ENCODE measurements at regions not wholly inside any gene's neighbourhood (a gene's known extent, or its start where the extent isn't known, plus 50 kb on each side); places are given as distances from the start of the nearest gene placed in this dataset.

GRCh38 chr15:69789648-69790393 is 307.9 kb downstream of the TLE3 start:
- no peak overlapping the region for H3K4me2 ChIP-seq (ENCODE audit: low read depth, low read length, poor library complexity, severe bottlenecking)
- H3K9me3 ChIP-seq (ENCODE audit: low read length), result no peaks in the 10 kb centered on the region
- H3K79me2 ChIP-seq (ENCODE audit: low read length), result no peaks in the 10 kb centered on the region
- no peak overlapping the region for H3K27ac ChIP-seq (ENCODE audit: low read length)
- no peak overlapping the region for H2AFZ ChIP-seq (ENCODE audit: low read length)
- H3K9me2 ChIP-seq (replicated peaks; ENCODE audit: insufficient read depth, low read length), result no peaks in the 10 kb centered on the region
- H3K4me3 ChIP-seq (ENCODE audit: low read length), result no peak overlapping the region
- no peak for DNase-seq
- H3K4me1 ChIP-seq (ENCODE audit: low read length), result no peaks in the 10 kb centered on the region
- 0 out of 2 replicates have a peak, but pooled peaks cover 4% of the 10 kb centered on the region for H3K27me3 ChIP-seq (ENCODE audit: low read length)
- H3K36me3 ChIP-seq (ENCODE audit: insufficient read depth, low read length), result no peaks in the 10 kb centered on the region
- H4K20me1 ChIP-seq (ENCODE audit: insufficient read depth, low read depth, low read length), result no peaks in the 10 kb centered on the region
- no peak overlapping the region for H3K9ac ChIP-seq (ENCODE audit: low read length)

- DNase-seq, result no peak
- 0 out of 2 replicates have a peak, but pooled peaks cover 4% of the 10 kb centered on the region for H3K27me3 ChIP-seq (ENCODE audit: low read length)
- H3K36me3 ChIP-seq (ENCODE audit: insufficient read depth, low read length), result no peaks in the 10 kb centered on the region
- no peaks in the 10 kb centered on the region for H3K9me3 ChIP-seq (ENCODE audit: low read length)
- H3K79me2 ChIP-seq (ENCODE audit: low read length), result no peaks in the 10 kb centered on the region
- no peaks in the 10 kb centered on the region for H3K4me1 ChIP-seq (ENCODE audit: low read length)
- no peak overlapping the region for H3K4me3 ChIP-seq (ENCODE audit: low read length)
- no peak overlapping the region for H3K9ac ChIP-seq (ENCODE audit: low read length)
- H3K27ac ChIP-seq (ENCODE audit: low read length), result no peak overlapping the region
- no peak overlapping the region for H3K4me2 ChIP-seq (ENCODE audit: low read depth, low read length, poor library complexity, severe bottlenecking)
- no peaks in the 10 kb centered on the region for H4K20me1 ChIP-seq (ENCODE audit: insufficient read depth, low read depth, low read length)
- no peaks in the 10 kb centered on the region for H3K9me2 ChIP-seq (replicated peaks; ENCODE audit: insufficient read depth, low read length)
- H2AFZ ChIP-seq (ENCODE audit: low read length), result no peak overlapping the region
Measured at GRCh38 chr15:69790632-69791031, 307.1 kb downstream of the TLE3 start.

GRCh38 chr15:69792823-69793222 is 304.9 kb downstream of the TLE3 start:
- H3K4me2 ChIP-seq (ENCODE audit: low read depth, low read length, poor library complexity, severe bottlenecking), result no peak overlapping the region
- no peaks in the 10 kb centered on the region for H4K20me1 ChIP-seq (ENCODE audit: insufficient read depth, low read depth, low read length)
- no peaks in the 10 kb centered on the region for H3K4me1 ChIP-seq (ENCODE audit: low read length)
- no peak overlapping the region for H2AFZ ChIP-seq (ENCODE audit: low read length)
- no peak for DNase-seq
- H3K9me2 ChIP-seq (replicated peaks; ENCODE audit: insufficient read depth, low read length), result no peaks in the 10 kb centered on the region
- no peak overlapping the region for H3K4me3 ChIP-seq (ENCODE audit: low read length)
- no peaks in the 10 kb centered on the region for H3K36me3 ChIP-seq (ENCODE audit: insufficient read depth, low read length)
- H3K9me3 ChIP-seq (ENCODE audit: low read length), result no peaks in the 10 kb centered on the region
- 0 out of 2 replicates have a peak, but pooled peaks cover 4% of the 10 kb centered on the region for H3K27me3 ChIP-seq (ENCODE audit: low read length)
- H3K27ac ChIP-seq (ENCODE audit: low read length), result no peak overlapping the region
- H3K79me2 ChIP-seq (ENCODE audit: low read length), result no peaks in the 10 kb centered on the region
- H3K9ac ChIP-seq (ENCODE audit: low read length), result no peak overlapping the region

- DNase-seq, result no peak
- Histone ChIP-seq H3K27me3 (ENCODE audit: low read length) (0 out of 2 replicates have a peak, but pooled peaks cover 4% of the 10 kb centered on the region), H3K27ac (ENCODE audit: low read length) (no peak overlapping the region)
Measured at GRCh38 chr15:69793431-69793780, 304.3 kb downstream of the TLE3 start.

GRCh38 chr15:69793781-69794451 is 303.8 kb downstream of the TLE3 start:
- H2AFZ ChIP-seq (ENCODE audit: low read length), result no peak overlapping the region
- no peak overlapping the region for H3K4me2 ChIP-seq (ENCODE audit: low read depth, low read length, poor library complexity, severe bottlenecking)
- DNase-seq, result no peak
- H3K9ac ChIP-seq (ENCODE audit: low read length), result no peak overlapping the region
- no peaks in the 10 kb centered on the region for H3K4me1 ChIP-seq (ENCODE audit: low read length)
- H3K36me3 ChIP-seq (ENCODE audit: insufficient read depth, low read length), result no peaks in the 10 kb centered on the region
- no peaks in the 10 kb centered on the region for H3K9me2 ChIP-seq (replicated peaks; ENCODE audit: insufficient read depth, low read length)
- H3K79me2 ChIP-seq (ENCODE audit: low read length), result no peaks in the 10 kb centered on the region
- H3K4me3 ChIP-seq (ENCODE audit: low read length), result no peak overlapping the region
- no peaks in the 10 kb centered on the region for H4K20me1 ChIP-seq (ENCODE audit: insufficient read depth, low read depth, low read length)
- no peaks in the 10 kb centered on the region for H3K9me3 ChIP-seq (ENCODE audit: low read length)
- H3K27ac ChIP-seq (ENCODE audit: low read length), result no peak overlapping the region
- H3K27me3 ChIP-seq (ENCODE audit: low read length), result 0 out of 2 replicates have a peak, but pooled peaks cover 4% of the 10 kb centered on the region

More at GRCh38 chr15:69793431-69793780, 304.3 kb downstream of the TLE3 start:
- no peaks in the 10 kb centered on the region for H3K4me1 ChIP-seq (ENCODE audit: low read length)
- H4K20me1 ChIP-seq (ENCODE audit: insufficient read depth, low read depth, low read length), result no peaks in the 10 kb centered on the region
- no peaks in the 10 kb centered on the region for H3K9me2 ChIP-seq (replicated peaks; ENCODE audit: insufficient read depth, low read length)
- no peak overlapping the region for H2AFZ ChIP-seq (ENCODE audit: low read length)
- H3K36me3 ChIP-seq (ENCODE audit: insufficient read depth, low read length), result no peaks in the 10 kb centered on the region
- H3K4me2 ChIP-seq (ENCODE audit: low read depth, low read length, poor library complexity, severe bottlenecking), result no peak overlapping the region
- no peak overlapping the region for H3K9ac ChIP-seq (ENCODE audit: low read length)
- H3K79me2 ChIP-seq (ENCODE audit: low read length), result no peaks in the 10 kb centered on the region
- H3K9me3 ChIP-seq (ENCODE audit: low read length), result no peaks in the 10 kb centered on the region
- no peak overlapping the region for H3K4me3 ChIP-seq (ENCODE audit: low read length)

GRCh38 chr15:69794645-69795469 is 302.9 kb downstream of the TLE3 start:
- no peaks in the 10 kb centered on the region for H3K36me3 ChIP-seq (ENCODE audit: insufficient read depth, low read length)
- no peaks in the 10 kb centered on the region for H3K79me2 ChIP-seq (ENCODE audit: low read length)
- H3K9ac ChIP-seq (ENCODE audit: low read length), result no peak overlapping the region
- no peak overlapping the region for H3K4me3 ChIP-seq (ENCODE audit: low read length)
- no peaks in the 10 kb centered on the region for H4K20me1 ChIP-seq (ENCODE audit: insufficient read depth, low read depth, low read length)
- DNase-seq, result no peak
- H3K9me3 ChIP-seq (ENCODE audit: low read length), result no peaks in the 10 kb centered on the region
- H3K27ac ChIP-seq (ENCODE audit: low read length), result no peak overlapping the region
- 0 out of 2 replicates have a peak, but pooled peaks cover 4% of the 10 kb centered on the region for H3K27me3 ChIP-seq (ENCODE audit: low read length)
- no peaks in the 10 kb centered on the region for H3K4me1 ChIP-seq (ENCODE audit: low read length)
- H2AFZ ChIP-seq (ENCODE audit: low read length), result no peak overlapping the region
- H3K9me2 ChIP-seq (replicated peaks; ENCODE audit: insufficient read depth, low read length), result no peaks in the 10 kb centered on the region
- H3K4me2 ChIP-seq (ENCODE audit: low read depth, low read length, poor library complexity, severe bottlenecking), result no peak overlapping the region

- H3K79me2 ChIP-seq (ENCODE audit: low read length), result no peaks in the 10 kb centered on the region
Measured at GRCh38 chr15:69795601-69796000, 302.1 kb downstream of the TLE3 start.

More at GRCh38 chr15:69795601-69796000, 302.1 kb downstream of the TLE3 start:
- Histone ChIP-seq H3K4me1 (ENCODE audit: low read length) (no peaks in the 10 kb centered on the region), H3K27me3 (ENCODE audit: low read length) (0 out of 2 replicates have a peak, but pooled peaks cover 4% of the 10 kb centered on the region), H3K9me2 (replicated peaks; ENCODE audit: insufficient read depth, low read length) (no peaks in the 10 kb centered on the region), H4K20me1 (ENCODE audit: insufficient read depth, low read depth, low read length) (no peaks in the 10 kb centered on the region), H3K4me3 (ENCODE audit: low read length) (no peak overlapping the region), H3K9me3 (ENCODE audit: low read length) (no peaks in the 10 kb centered on the region), H3K4me2 (ENCODE audit: low read depth, low read length, poor library complexity, severe bottlenecking) (no peak overlapping the region), H3K9ac (ENCODE audit: low read length) (no peak overlapping the region), H3K36me3 (ENCODE audit: insufficient read depth, low read length) (no peaks in the 10 kb centered on the region), H3K27ac (ENCODE audit: low read length) (no peak overlapping the region), H2AFZ (ENCODE audit: low read length) (no peak overlapping the region)
- DNase-seq, result no peak

All from Karpas-422 (cell line).